ENCODE measurements at regions not wholly inside any gene's neighbourhood (a gene's known extent, or its start where the extent isn't known, plus 50 kb on each side); places are given as distances from the start of the nearest gene placed in this dataset.
"Not testable (repeated sequence)": the region's sequence is repeated elsewhere in the genome, so short reads cannot be mapped to it uniquely, and the experiment has no call there.

- H3K36me3 ChIP-seq (ENCODE audit: control insufficient read depth, low read length): no peaks in the 10 kb centered on the region
- no peaks in the 10 kb centered on the region for H3K9me2 ChIP-seq (replicated peaks; ENCODE audit: control insufficient read depth, low read length)
- H3K27me3 ChIP-seq (ENCODE audit: control insufficient read depth, low read length): no peaks in the 10 kb centered on the region
- H3K79me2 ChIP-seq (ENCODE audit: control insufficient read depth, low read length): no peaks in the 10 kb centered on the region
- H3K9me3 ChIP-seq (ENCODE audit: control insufficient read depth, insufficient read depth, low read length): no peaks in the 10 kb centered on the region
- H3K4me1 ChIP-seq (ENCODE audit: control insufficient read depth, low read length): no peaks in the 10 kb centered on the region
- H4K20me1 ChIP-seq (ENCODE audit: control insufficient read depth, insufficient read depth, low read depth, low read length): no peaks in the 10 kb centered on the region
- no peak overlapping the region for H3K4me3 ChIP-seq (ENCODE audit: low read length)
- no peak overlapping the region for H3K4me2 ChIP-seq (ENCODE audit: low read length)
- no peaks in the 10 kb centered on the region for H3F3A ChIP-seq (ENCODE audit: control insufficient read depth, insufficient read depth)
- no peak overlapping the region for H3K27ac ChIP-seq (ENCODE audit: low read depth, low read length)
- no peak for TF ChIP-seq EZH2phosphoT487 (IDR thresholded peaks at IDR 0.05; ENCODE audit: borderline replicate concordance, low read length)
Observed at GRCh38 chr2:210730672-210731071, 174.3 kb downstream of the CPS1 start.

GRCh38 chr2:210746826-210747225 is 190.4 kb downstream of the CPS1 start:
- H3K79me2 ChIP-seq (ENCODE audit: control insufficient read depth, low read length); H3K4me3 ChIP-seq (ENCODE audit: low read length); H3K9me2 ChIP-seq (replicated peaks; ENCODE audit: control insufficient read depth, low read length); H3K36me3 ChIP-seq (ENCODE audit: control insufficient read depth, low read length); H3K27me3 ChIP-seq (ENCODE audit: control insufficient read depth, low read length); H4K20me1 ChIP-seq (ENCODE audit: control insufficient read depth, insufficient read depth, low read depth, low read length); H3K9me3 ChIP-seq (ENCODE audit: control insufficient read depth, insufficient read depth, low read length); H3K27ac ChIP-seq (ENCODE audit: low read depth, low read length); H3F3A ChIP-seq (ENCODE audit: control insufficient read depth, insufficient read depth); H3K4me1 ChIP-seq (ENCODE audit: control insufficient read depth, low read length); H3K4me2 ChIP-seq (ENCODE audit: low read length): not testable (repeated sequence)

GRCh38 chr2:210752532-210752931 is 196.1 kb downstream of the CPS1 start:
- no peaks in the 10 kb centered on the region for H3K9me2 ChIP-seq (replicated peaks; ENCODE audit: control insufficient read depth, low read length)
- H3K79me2 ChIP-seq (ENCODE audit: control insufficient read depth, low read length): no peaks in the 10 kb centered on the region
- H3F3A ChIP-seq (ENCODE audit: control insufficient read depth, insufficient read depth): no peaks in the 10 kb centered on the region
- H3K9me3 ChIP-seq (ENCODE audit: control insufficient read depth, insufficient read depth, low read length): no peaks in the 10 kb centered on the region
- H3K27me3 ChIP-seq (ENCODE audit: control insufficient read depth, low read length): no peaks in the 10 kb centered on the region
- no peak overlapping the region for H3K4me3 ChIP-seq (ENCODE audit: low read length)
- no peaks in the 10 kb centered on the region for H3K36me3 ChIP-seq (ENCODE audit: control insufficient read depth, low read length)
- no peak overlapping the region for H3K4me2 ChIP-seq (ENCODE audit: low read length)
- no peak overlapping the region for H3K27ac ChIP-seq (ENCODE audit: low read depth, low read length)
- no peak for TF ChIP-seq CTCF (IDR thresholded peaks at IDR 0.05; ENCODE audit: low read depth, low read length, poor library complexity, severe bottlenecking)
- TF ChIP-seq EZH2phosphoT487 (IDR thresholded peaks at IDR 0.05; ENCODE audit: borderline replicate concordance, low read length): no peak
- no peaks in the 10 kb centered on the region for H3K4me1 ChIP-seq (ENCODE audit: control insufficient read depth, low read length)
- no peaks in the 10 kb centered on the region for H4K20me1 ChIP-seq (ENCODE audit: control insufficient read depth, insufficient read depth, low read depth, low read length)

- Histone ChIP-seq H3K4me2 (ENCODE audit: low read length) (no peak overlapping the region), H3K9me2 (replicated peaks; ENCODE audit: control insufficient read depth, low read length) (no peaks in the 10 kb centered on the region), H3F3A (ENCODE audit: control insufficient read depth, insufficient read depth) (no peaks in the 10 kb centered on the region), H3K27me3 (ENCODE audit: control insufficient read depth, low read length) (no peaks in the 10 kb centered on the region), H3K27ac (ENCODE audit: low read depth, low read length) (no peak overlapping the region), H3K9me3 (ENCODE audit: control insufficient read depth, insufficient read depth, low read length) (no peaks in the 10 kb centered on the region), H4K20me1 (ENCODE audit: control insufficient read depth, insufficient read depth, low read depth, low read length) (no peaks in the 10 kb centered on the region), H3K4me1 (ENCODE audit: control insufficient read depth, low read length) (no peaks in the 10 kb centered on the region), H3K36me3 (ENCODE audit: control insufficient read depth, low read length) (no peaks in the 10 kb centered on the region), H3K4me3 (ENCODE audit: low read length) (no peak overlapping the region), H3K79me2 (ENCODE audit: control insufficient read depth, low read length) (no peaks in the 10 kb centered on the region)
- TF ChIP-seq CTCF (IDR thresholded peaks at IDR 0.05; ENCODE audit: low read depth, low read length, poor library complexity, severe bottlenecking) (no peak), EZH2phosphoT487 (IDR thresholded peaks at IDR 0.05; ENCODE audit: borderline replicate concordance, low read length) (no peak)
Observed at GRCh38 chr2:210753386-210753785, 197.0 kb downstream of the CPS1 start.
